Karpas-422 (cell line): ENCODE measurements at regions not wholly inside any gene's neighbourhood (a gene's known extent, or its start where the extent isn't known, plus 50 kb on each side); places are given as distances from the start of the nearest gene placed in this dataset.
"Not testable (repeated sequence)": the region's sequence is repeated elsewhere in the genome, so short reads cannot be mapped to it uniquely, and the experiment has no call there.

ENCODE experiments used
- DNase-seq: peaks from one replicate; pipeline ENCODE4 v3.0.0-alpha.2; 2015
- H2AFZ ChIP-seq: fragments of 200-600 bp; sonication (generic); 2 replicates; pipeline ENCODE4 v1.6.1; 2014; ENCODE audit warnings: antibody characterized with exemption, low read length, mixed read lengths
- H3K27ac ChIP-seq: fragments of 200-600 bp; sonication (generic); 2 replicates; pipeline ENCODE4 v1.5.1; 2014; ENCODE audit warnings: mild to moderate bottlenecking, low read length, moderate library complexity
- H3K27me3 ChIP-seq: fragments of 200-600 bp; sonication (generic); 2 replicates; pipeline ENCODE4 v1.6.1; 2014; ENCODE audit warnings: low read length, mixed read lengths
- H3K36me3 ChIP-seq: fragments of 200-600 bp; sonication (generic); 2 replicates; pipeline ENCODE4 v1.6.1; 2014; ENCODE audit warnings: low read length, mixed read lengths; ENCODE audit not compliant: insufficient read depth
- H3K4me1 ChIP-seq: fragments of 200-600 bp; sonication (generic); 2 replicates; pipeline ENCODE4 v1.6.1; 2014; ENCODE audit warnings: mild to moderate bottlenecking, low read length, mixed read lengths
- H3K4me2 ChIP-seq: fragments of 200-600 bp; sonication (generic); 2 replicates; pipeline ENCODE4 v1.6.1; 2014; ENCODE audit warnings: low read length, low read depth, mild to moderate bottlenecking; ENCODE audit not compliant: poor library complexity, severe bottlenecking
- H3K4me3 ChIP-seq: fragments of 200-600 bp; sonication (generic); 2 replicates; pipeline ENCODE4 v1.5.1; 2014; ENCODE audit warnings: mild to moderate bottlenecking, antibody characterized with exemption, low read length, mixed read lengths
- H3K79me2 ChIP-seq: fragments of 200-600 bp; sonication (generic); 2 replicates; pipeline ENCODE4 v1.6.1; 2014; ENCODE audit warnings: mild to moderate bottlenecking, low read length, mixed read lengths
- H3K9ac ChIP-seq: fragments of 200-600 bp; sonication (generic); 2 replicates; pipeline ENCODE4 v1.6.0; 2014; ENCODE audit warnings: low read length
- H3K9me2 ChIP-seq: fragments of 200-600 bp; sonication (generic), shearing (Covaris generic); replicated peaks from 2 replicates; pipeline ENCODE4 v1.6.0; 2014; ENCODE audit warnings: mild to moderate bottlenecking, low read length, moderate library complexity; ENCODE audit not compliant: insufficient read depth
- H3K9me3 ChIP-seq: fragments of 300-700, 200-600 bp; sonication (generic); 2 replicates; pipeline ENCODE4 v1.6.1; 2014; ENCODE audit warnings: low read length, mixed read lengths
- H4K20me1 ChIP-seq: fragments of 200-600 bp; sonication (generic); 2 replicates; pipeline ENCODE4 v1.6.1; 2014; ENCODE audit warnings: mild to moderate bottlenecking, antibody characterized with exemption, low read length, low read depth; ENCODE audit not compliant: insufficient read depth

GRCh38 chr17:27109346-27109745, 184.6 kb upstream of the WSB1 start:
- no peak for DNase-seq
- Histone ChIP-seq H3K9me2 (no peaks in the 10 kb centered on the region), H3K36me3 (no peaks in the 10 kb centered on the region), H2AFZ (no peak overlapping the region), H4K20me1 (no peaks in the 10 kb centered on the region), H3K4me1 (no peaks in the 10 kb centered on the region), H3K79me2 (no peaks in the 10 kb centered on the region), H3K4me3 (no peak overlapping the region), H3K9me3 (no peaks in the 10 kb centered on the region), H3K27me3 (no peaks in the 10 kb centered on the region), H3K4me2 (no peak overlapping the region), H3K9ac (no peak overlapping the region), H3K27ac (no peak overlapping the region)

DNA sequence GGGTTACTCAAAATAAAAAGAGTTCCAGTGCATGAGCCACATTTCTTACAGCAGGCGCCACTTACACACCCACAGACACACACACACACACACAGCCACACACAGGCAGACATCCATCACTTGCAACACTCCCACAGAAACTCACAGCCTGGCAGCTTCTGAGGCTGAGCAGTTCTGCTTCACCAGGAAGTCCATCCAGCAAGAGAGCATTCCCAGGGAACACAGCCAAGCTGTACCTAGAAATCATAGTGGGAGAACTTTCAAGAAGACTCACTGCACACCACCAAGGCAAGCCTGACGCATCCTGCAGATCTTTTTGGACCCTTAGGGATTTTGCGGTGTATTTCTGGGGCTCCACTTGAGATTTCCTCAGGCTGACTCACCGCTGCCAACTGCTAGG, 140.9 kb upstream of the WSB1 start:
- no peak overlapping the region for H3K9ac ChIP-seq
- H3K27ac ChIP-seq, result no peak overlapping the region
- H4K20me1 ChIP-seq, result no peaks in the 10 kb centered on the region
- no peaks in the 10 kb centered on the region for H3K79me2 ChIP-seq
- DNase-seq, result no peak
- H3K4me2 ChIP-seq, result no peak overlapping the region
- H3K4me1 ChIP-seq, result no peaks in the 10 kb centered on the region
- H3K9me2 ChIP-seq, result no peaks in the 10 kb centered on the region
- H3K36me3 ChIP-seq, result no peaks in the 10 kb centered on the region
- no peak overlapping the region for H3K4me3 ChIP-seq
- H2AFZ ChIP-seq, result no peak overlapping the region
- H3K9me3 ChIP-seq, result peaks cover 4% of the 10 kb centered on the region; the same call in 1 of the 2 replicates
- no peaks in the 10 kb centered on the region for H3K27me3 ChIP-seq

- no peak overlapping the region for H2AFZ ChIP-seq
- no peaks in the 10 kb centered on the region for H3K4me1 ChIP-seq
- no peak overlapping the region for H3K4me2 ChIP-seq
Measured at GRCh38 chr17:27155866-27156265, 138.0 kb upstream of the WSB1 start.

DNA sequence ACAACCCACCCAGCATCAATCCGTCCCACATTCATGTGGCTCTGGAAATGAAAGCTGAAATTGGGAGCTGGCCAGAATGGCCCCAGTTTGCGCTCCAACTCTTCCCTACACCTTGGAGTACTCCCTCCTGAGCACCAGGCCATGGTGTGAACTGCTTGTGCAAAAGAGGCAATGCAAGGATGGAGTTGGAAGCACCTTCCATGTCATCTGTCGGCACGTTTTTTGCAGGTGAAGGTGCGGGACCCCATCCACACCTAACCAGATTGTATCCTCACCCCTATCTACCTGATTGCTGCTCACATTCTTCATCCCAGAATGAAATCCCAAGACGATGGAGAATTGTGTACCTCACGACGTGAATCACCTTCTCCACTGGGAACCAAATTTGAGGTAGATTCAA, 136.6 kb upstream of the WSB1 start:
- H3K9ac ChIP-seq, result no peak overlapping the region
- no peak for DNase-seq
- H3K4me1 ChIP-seq, result no peaks in the 10 kb centered on the region
- H3K27ac ChIP-seq, result no peak overlapping the region
- no peaks in the 10 kb centered on the region for H3K9me3 ChIP-seq
- no peak overlapping the region for H3K4me3 ChIP-seq
- no peaks in the 10 kb centered on the region for H3K79me2 ChIP-seq
- H3K36me3 ChIP-seq, result no peaks in the 10 kb centered on the region
- H3K4me2 ChIP-seq, result no peak overlapping the region
- H2AFZ ChIP-seq, result no peak overlapping the region
- no peaks in the 10 kb centered on the region for H3K27me3 ChIP-seq
- no peaks in the 10 kb centered on the region for H4K20me1 ChIP-seq
- H3K9me2 ChIP-seq, result no peaks in the 10 kb centered on the region

More at GRCh38 chr17:27155866-27156265, 138.0 kb upstream of the WSB1 start:
- Histone ChIP-seq H3K4me3 (no peak overlapping the region), H3K9ac (no peak overlapping the region), H3K9me2 (no peaks in the 10 kb centered on the region), H3K79me2 (no peaks in the 10 kb centered on the region), H3K9me3 (no peaks in the 10 kb centered on the region), H3K27me3 (no peaks in the 10 kb centered on the region), H3K36me3 (no peaks in the 10 kb centered on the region), H3K27ac (no peak overlapping the region), H4K20me1 (no peaks in the 10 kb centered on the region)
- DNase-seq, result no peak

- DNase-seq, result no peak
- no peak overlapping the region for H3K27ac ChIP-seq
- H3K27me3 ChIP-seq, result no peaks in the 10 kb centered on the region
- H2AFZ ChIP-seq, result no peak overlapping the region
- H3K4me2 ChIP-seq, result no peak overlapping the region
- H4K20me1 ChIP-seq, result no peaks in the 10 kb centered on the region
- no peaks in the 10 kb centered on the region for H3K9me3 ChIP-seq
- no peak overlapping the region for H3K9ac ChIP-seq
- no peaks in the 10 kb centered on the region for H3K9me2 ChIP-seq
- no peaks in the 10 kb centered on the region for H3K4me1 ChIP-seq
- no peak overlapping the region for H3K4me3 ChIP-seq
- no peaks in the 10 kb centered on the region for H3K79me2 ChIP-seq
- H3K36me3 ChIP-seq, result no peaks in the 10 kb centered on the region
Measured at GRCh38 chr17:27157898-27158297, 136.0 kb upstream of the WSB1 start.

GRCh38 chr17:27158382-27158781, 135.5 kb upstream of the WSB1 start:
- no peaks in the 10 kb centered on the region for H3K27me3 ChIP-seq
- H3K27ac ChIP-seq, result no peak overlapping the region
- no peaks in the 10 kb centered on the region for H4K20me1 ChIP-seq
- no peaks in the 10 kb centered on the region for H3K9me3 ChIP-seq
- H3K9ac ChIP-seq, result no peak overlapping the region
- no peak overlapping the region for H2AFZ ChIP-seq
- H3K4me3 ChIP-seq, result no peak overlapping the region
- no peak for DNase-seq
- no peaks in the 10 kb centered on the region for H3K4me1 ChIP-seq
- no peaks in the 10 kb centered on the region for H3K79me2 ChIP-seq
- H3K4me2 ChIP-seq, result no peak overlapping the region
- no peaks in the 10 kb centered on the region for H3K9me2 ChIP-seq
- H3K36me3 ChIP-seq, result no peaks in the 10 kb centered on the region

DNA sequence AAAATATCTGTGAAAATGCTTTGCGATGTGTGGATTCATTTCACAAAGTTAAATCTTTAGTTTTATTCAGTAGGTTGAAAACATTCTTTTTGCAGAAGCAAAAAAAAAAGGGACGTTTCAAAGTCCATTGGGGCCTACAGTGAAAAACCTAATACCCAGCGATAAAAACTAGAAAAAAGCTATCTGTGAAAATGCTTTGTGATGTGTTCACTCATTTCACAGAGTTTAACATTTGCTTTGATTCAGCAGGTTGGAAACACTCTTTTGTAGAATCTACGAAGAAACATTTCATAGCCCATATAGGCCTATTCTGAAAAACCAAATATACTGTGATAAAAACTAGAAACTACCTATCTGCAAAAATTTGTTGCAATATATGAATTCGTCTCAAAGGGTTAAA, 113.6 kb upstream of the WSB1 start:
- H3K9ac ChIP-seq, result no peak overlapping the region
- DNase-seq, result no peak
- no peak overlapping the region for H2AFZ ChIP-seq
- H3K79me2 ChIP-seq, result no peaks in the 10 kb centered on the region
- peaks cover 7% of the 10 kb centered on the region for H3K4me1 ChIP-seq
- H3K27ac ChIP-seq, result no peak overlapping the region
- peaks cover 7% of the 10 kb centered on the region; the same call in 1 of the 2 replicates for H3K36me3 ChIP-seq
- H3K9me3 ChIP-seq, result peaks cover 18% of the 10 kb centered on the region
- H3K4me2 ChIP-seq, result no peak overlapping the region
- H3K4me3 ChIP-seq, result no peak overlapping the region
- no peaks in the 10 kb centered on the region for H3K27me3 ChIP-seq
- H4K20me1 ChIP-seq, result no peaks in the 10 kb centered on the region
- no peaks in the 10 kb centered on the region for H3K9me2 ChIP-seq

DNA sequence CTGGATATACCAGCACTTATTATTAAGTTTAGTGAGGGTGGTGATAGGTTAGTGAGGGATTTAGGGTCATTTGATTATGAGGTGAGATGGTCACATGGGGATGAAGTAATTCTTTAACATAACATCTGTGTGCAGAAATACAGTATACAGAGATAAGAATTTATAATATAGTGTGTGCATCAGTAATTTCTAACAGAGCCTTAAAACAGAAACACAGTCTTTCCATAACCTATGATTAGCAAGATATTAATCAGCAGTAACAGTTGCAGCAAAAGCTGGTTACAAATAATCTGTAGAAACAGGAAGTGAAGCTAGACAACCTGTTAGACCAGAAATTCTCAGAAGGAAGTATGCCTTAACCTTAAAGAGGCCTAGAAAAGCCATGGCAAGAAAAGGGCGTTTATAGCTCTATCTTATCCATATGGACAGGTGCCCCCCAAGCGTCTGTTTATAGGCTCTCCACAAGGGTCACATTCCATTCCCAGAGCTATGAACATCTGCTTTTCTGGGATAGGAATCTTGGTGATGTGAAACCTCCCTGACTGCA, 112.5 kb upstream of the WSB1 start:
- not testable (repeated sequence) for H3K4me2 ChIP-seq, H3K27me3 ChIP-seq, H3K9me2 ChIP-seq, H3K9ac ChIP-seq, H3K36me3 ChIP-seq, H4K20me1 ChIP-seq, H3K4me3 ChIP-seq, H2AFZ ChIP-seq, H3K79me2 ChIP-seq, H3K4me1 ChIP-seq
- Histone ChIP-seq H3K27ac (peak overlapping the region; percentile 74), H3K9me3 (peaks cover 18% of the 10 kb centered on the region)
- peak; percentile 71 for DNase-seq

DNA sequence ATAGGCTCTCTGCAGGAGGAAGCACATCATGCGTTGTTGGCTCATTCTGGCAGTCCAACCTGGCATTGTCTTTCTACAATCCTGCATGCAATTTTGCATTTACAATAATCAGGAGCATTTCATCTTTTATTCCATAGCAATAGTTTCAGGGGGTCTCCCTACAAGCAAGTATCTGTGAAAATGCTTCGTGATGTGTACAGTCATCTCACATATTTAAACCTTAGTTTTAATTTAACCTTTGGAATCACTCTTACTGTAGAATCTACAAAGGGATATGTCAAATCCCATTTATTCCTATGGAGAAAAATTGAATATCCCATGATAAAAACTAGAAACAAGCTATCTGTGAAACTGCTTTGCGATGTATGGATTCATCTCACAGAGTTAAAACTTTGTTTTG, 112.0 kb upstream of the WSB1 start:
- no peak overlapping the region for H3K4me2 ChIP-seq
- no peak overlapping the region for H2AFZ ChIP-seq
- peaks cover 7% of the 10 kb centered on the region; the same call in 1 of the 2 replicates for H3K36me3 ChIP-seq
- peaks cover 18% of the 10 kb centered on the region for H3K9me3 ChIP-seq
- DNase-seq, result no peak
- H3K4me1 ChIP-seq, result peaks cover 7% of the 10 kb centered on the region
- H3K79me2 ChIP-seq, result no peaks in the 10 kb centered on the region
- H3K9me2 ChIP-seq, result no peaks in the 10 kb centered on the region
- no peak overlapping the region for H3K4me3 ChIP-seq
- no peaks in the 10 kb centered on the region for H3K27me3 ChIP-seq
- no peak overlapping the region for H3K9ac ChIP-seq
- H4K20me1 ChIP-seq, result no peaks in the 10 kb centered on the region
- no peak overlapping the region for H3K27ac ChIP-seq
